Liver (tissue), 8 donors: ENCODE measurements at regions not wholly inside any gene's neighbourhood (a gene's known extent, or its start where the extent isn't known, plus 50 kb on each side); places are given as distances from the start of the nearest gene placed in this dataset.

Experiments
- DNase-seq: peaks from one replicate; pipeline ENCODE4 v3.0.0-alpha.2; 2017; ENCODE audit warnings: low spot score
- H3K27ac ChIP-seq, 2 donors: one replicate each; pipeline ENCODE4 v1.7.0; 2013; ENCODE audit warnings: inconsistent platforms in 2 of 2, low read length in 2 of 2, control low read depth in 1 of 2, low read depth in 1 of 2, mild to moderate bottlenecking in 1 of 2
- H3K27me3 ChIP-seq, 4 donors: one replicate each; pipeline versions ENCODE4 v1.6.1 to v1.7.0; 2013; ENCODE audit warnings: low read length in 3 of 4, inconsistent platforms in 1 of 4, mild to moderate bottlenecking in 1 of 4, moderate library complexity in 1 of 4; ENCODE audit not compliant: control insufficient read depth in 4 of 4, insufficient read depth in 4 of 4
- H3K36me3 ChIP-seq, 4 donors: one replicate each; pipeline versions ENCODE4 v1.6.1 to v1.7.0; 2013; ENCODE audit warnings: low read length in 3 of 4, mild to moderate bottlenecking in 3 of 4, low read depth in 1 of 4, moderate library complexity in 1 of 4; ENCODE audit not compliant: control insufficient read depth in 4 of 4, insufficient read depth in 3 of 4
- H3K4me1 ChIP-seq, 4 donors: one replicate each; pipeline versions ENCODE4 v1.6.1 to v1.7.0; 2013; ENCODE audit warnings: low read length in 3 of 4, mild to moderate bottlenecking in 3 of 4, moderate library complexity in 1 of 4; ENCODE audit not compliant: control insufficient read depth in 4 of 4, insufficient read depth in 4 of 4
- H3K4me3 ChIP-seq, 3 donors: one replicate each; pipeline versions ENCODE4 v1.6.1 to v1.7.0; 2013; ENCODE audit warnings: low read length in 3 of 3, control low read depth in 1 of 3, low read depth in 1 of 3, mild to moderate bottlenecking in 1 of 3
- H3K9ac ChIP-seq, 2 donors: one replicate each; pipeline ENCODE4 v1.7.0; 2013; ENCODE audit warnings: low read length in 2 of 2, mild to moderate bottlenecking in 2 of 2, moderate library complexity in 2 of 2, control low read depth in 1 of 2, low read depth in 1 of 2
- H3K9me3 ChIP-seq, 4 donors: one replicate each; pipeline versions ENCODE4 v1.6.1 to v1.7.0; 2013; ENCODE audit warnings: low read length in 3 of 4; ENCODE audit not compliant: control insufficient read depth in 4 of 4
- FOXA1 ChIP-seq: IDR thresholded peaks from 2 replicates; pipeline ENCODE4 v1.6.1; 2016; ENCODE audit warnings: antibody characterized with exemption
- GABPA ChIP-seq, 2 donors: IDR thresholded peaks in 1 of 2; conservative IDR thresholded peaks in 1 of 2; 2 replicates each; pipeline ENCODE4 v1.6.1; 2016; ENCODE audit warnings: antibody characterized with exemption in 2 of 2, mild to moderate bottlenecking in 1 of 2, moderate library complexity in 1 of 2
- HNF4A ChIP-seq, 2 donors: conservative IDR thresholded peaks; 2 replicates each; pipeline ENCODE4 v1.6.1; 2016; ENCODE audit warnings: antibody characterized with exemption in 2 of 2, mild to moderate bottlenecking in 2 of 2
- HNF4G ChIP-seq: IDR thresholded peaks from 2 replicates; pipeline ENCODE4 v1.6.1; 2016; ENCODE audit warnings: antibody characterized with exemption
- RAD21 ChIP-seq, 2 donors: IDR thresholded peaks; 2 replicates each; pipeline ENCODE4 v1.6.1; 2016; ENCODE audit warnings: antibody characterized with exemption in 2 of 2, mild to moderate bottlenecking in 2 of 2
- SP1 ChIP-seq: IDR thresholded peaks from 2 replicates; pipeline ENCODE4 v1.6.1; 2018; ENCODE audit warnings: antibody characterized with exemption, mild to moderate bottlenecking
- YY1 ChIP-seq: IDR thresholded peaks from 2 replicates; pipeline ENCODE4 v1.6.1; 2016; ENCODE audit warnings: antibody characterized with exemption, mild to moderate bottlenecking
- WGBS: extraction: QIAGEN DNeasy Blood & Tissue Kit; methylation state at CpG from one replicate; pipeline ENCODE4 v1.1.7; 2013; 5-methylcytosine and 5-hydroxymethylcytosine counted together
- TF ChIP-seq, protein P1 (sequence below): IDR thresholded peaks from 2 replicates; pipeline ENCODE4 v1.6.1; 2016; ENCODE audit warnings: antibody characterized with exemption
- TF ChIP-seq, protein P2 (sequence below): IDR thresholded peaks from 2 replicates; pipeline ENCODE4 v1.6.1; 2016; ENCODE audit warnings: antibody characterized with exemption, mild to moderate bottlenecking
- TF ChIP-seq, protein P3 (sequence below): fragments of 150-350 bp; IDR thresholded peaks from 2 replicates; pipeline ENCODE4 v1.5.1; 2017; ENCODE audit warnings: improper control_type of control experiment, low read depth, low read length; ENCODE audit not compliant: missing input control
- donor health status: healthy.
- donor health status: healthy.
- donor health status: healthy.
- donor health status: healthy.
- donor health status: healthy.

GRCh38 chr5:136689552-136689951 is 324.2 kb upstream of the TRPC7 start:
- TF ChIP-seq FOXA1 (no peak), SP1 (no peak), HNF4A (conservative IDR thresholded peaks at IDR 0.05) (no peak), HNF4G (no peak), RAD21 (IDR thresholded peaks at IDR 0.05) (no peak), GABPA (IDR thresholded peaks at IDR 0.05 in 1 of 2, conservative IDR thresholded peaks at IDR 0.05 in 1 of 2) (no peak), YY1 (no peak)
- TF ChIP-seq, protein P1, sequence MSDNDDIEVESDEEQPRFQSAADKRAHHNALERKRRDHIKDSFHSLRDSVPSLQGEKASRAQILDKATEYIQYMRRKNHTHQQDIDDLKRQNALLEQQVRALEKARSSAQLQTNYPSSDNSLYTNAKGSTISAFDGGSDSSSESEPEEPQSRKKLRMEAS = no peak
- TF ChIP-seq, protein P2, sequence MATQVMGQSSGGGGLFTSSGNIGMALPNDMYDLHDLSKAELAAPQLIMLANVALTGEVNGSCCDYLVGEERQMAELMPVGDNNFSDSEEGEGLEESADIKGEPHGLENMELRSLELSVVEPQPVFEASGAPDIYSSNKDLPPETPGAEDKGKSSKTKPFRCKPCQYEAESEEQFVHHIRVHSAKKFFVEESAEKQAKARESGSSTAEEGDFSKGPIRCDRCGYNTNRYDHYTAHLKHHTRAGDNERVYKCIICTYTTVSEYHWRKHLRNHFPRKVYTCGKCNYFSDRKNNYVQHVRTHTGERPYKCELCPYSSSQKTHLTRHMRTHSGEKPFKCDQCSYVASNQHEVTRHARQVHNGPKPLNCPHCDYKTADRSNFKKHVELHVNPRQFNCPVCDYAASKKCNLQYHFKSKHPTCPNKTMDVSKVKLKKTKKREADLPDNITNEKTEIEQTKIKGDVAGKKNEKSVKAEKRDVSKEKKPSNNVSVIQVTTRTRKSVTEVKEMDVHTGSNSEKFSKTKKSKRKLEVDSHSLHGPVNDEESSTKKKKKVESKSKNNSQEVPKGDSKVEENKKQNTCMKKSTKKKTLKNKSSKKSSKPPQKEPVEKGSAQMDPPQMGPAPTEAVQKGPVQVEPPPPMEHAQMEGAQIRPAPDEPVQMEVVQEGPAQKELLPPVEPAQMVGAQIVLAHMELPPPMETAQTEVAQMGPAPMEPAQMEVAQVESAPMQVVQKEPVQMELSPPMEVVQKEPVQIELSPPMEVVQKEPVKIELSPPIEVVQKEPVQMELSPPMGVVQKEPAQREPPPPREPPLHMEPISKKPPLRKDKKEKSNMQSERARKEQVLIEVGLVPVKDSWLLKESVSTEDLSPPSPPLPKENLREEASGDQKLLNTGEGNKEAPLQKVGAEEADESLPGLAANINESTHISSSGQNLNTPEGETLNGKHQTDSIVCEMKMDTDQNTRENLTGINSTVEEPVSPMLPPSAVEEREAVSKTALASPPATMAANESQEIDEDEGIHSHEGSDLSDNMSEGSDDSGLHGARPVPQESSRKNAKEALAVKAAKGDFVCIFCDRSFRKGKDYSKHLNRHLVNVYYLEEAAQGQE = no peak
- TF ChIP-seq, protein P3, sequence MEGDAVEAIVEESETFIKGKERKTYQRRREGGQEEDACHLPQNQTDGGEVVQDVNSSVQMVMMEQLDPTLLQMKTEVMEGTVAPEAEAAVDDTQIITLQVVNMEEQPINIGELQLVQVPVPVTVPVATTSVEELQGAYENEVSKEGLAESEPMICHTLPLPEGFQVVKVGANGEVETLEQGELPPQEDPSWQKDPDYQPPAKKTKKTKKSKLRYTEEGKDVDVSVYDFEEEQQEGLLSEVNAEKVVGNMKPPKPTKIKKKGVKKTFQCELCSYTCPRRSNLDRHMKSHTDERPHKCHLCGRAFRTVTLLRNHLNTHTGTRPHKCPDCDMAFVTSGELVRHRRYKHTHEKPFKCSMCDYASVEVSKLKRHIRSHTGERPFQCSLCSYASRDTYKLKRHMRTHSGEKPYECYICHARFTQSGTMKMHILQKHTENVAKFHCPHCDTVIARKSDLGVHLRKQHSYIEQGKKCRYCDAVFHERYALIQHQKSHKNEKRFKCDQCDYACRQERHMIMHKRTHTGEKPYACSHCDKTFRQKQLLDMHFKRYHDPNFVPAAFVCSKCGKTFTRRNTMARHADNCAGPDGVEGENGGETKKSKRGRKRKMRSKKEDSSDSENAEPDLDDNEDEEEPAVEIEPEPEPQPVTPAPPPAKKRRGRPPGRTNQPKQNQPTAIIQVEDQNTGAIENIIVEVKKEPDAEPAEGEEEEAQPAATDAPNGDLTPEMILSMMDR = no peak
- WGBS = 22% methylated on average over 2 of the region's 2 CpGs

DNA sequence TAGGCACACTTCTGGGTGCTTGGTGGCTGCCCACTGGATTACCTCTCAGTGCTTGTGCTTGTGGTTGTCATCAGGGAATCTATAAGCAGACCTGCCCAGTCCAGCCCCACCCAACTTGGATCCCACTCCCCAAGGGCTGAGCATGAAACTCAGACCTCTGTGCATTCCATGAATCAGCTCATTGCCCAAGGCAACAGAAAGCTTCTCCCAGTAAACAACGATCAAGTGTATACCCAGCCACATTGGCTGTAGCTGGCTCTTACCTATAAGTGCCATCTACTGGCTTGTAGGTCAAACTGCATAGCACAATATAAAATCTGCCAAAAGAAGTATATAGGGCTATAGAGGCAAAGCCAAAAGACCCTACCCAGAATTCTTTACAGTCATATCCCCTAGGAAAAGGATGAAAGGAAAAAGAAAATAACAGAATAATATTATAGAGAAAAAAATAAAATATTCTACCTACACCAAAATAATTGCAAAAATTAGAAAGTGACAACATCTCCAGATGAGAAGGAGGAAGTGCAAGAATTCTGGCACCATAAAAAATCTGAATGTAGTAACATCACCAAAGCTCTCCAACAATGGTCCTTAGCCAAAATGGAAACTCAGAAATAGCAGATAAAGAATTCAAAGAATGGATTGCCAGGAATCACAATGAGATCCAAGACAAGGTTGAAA is 321.0 kb upstream of the TRPC7 start:
- WGBS = 24% methylated on average over 1 of the region's 1 CpG
- DNase-seq = no peak
- H3K9ac ChIP-seq = no peak overlapping the region
- peaks cover 0 to 4% (median under 1%) of the 10 kb centered on the region in 4 donors for H3K9me3 ChIP-seq
- H3K36me3 ChIP-seq = no peaks in the 10 kb centered on the region
- TF ChIP-seq RAD21 (IDR thresholded peaks at IDR 0.05) (peak; percentile 51 to 58), HNF4G (no peak)
- TF ChIP-seq, protein P3 = peak; percentile 29
- H3K4me1 ChIP-seq = no peaks in the 10 kb centered on the region
- H3K4me3 ChIP-seq = no peak overlapping the region
- H3K27me3 ChIP-seq = no peaks in the 10 kb centered on the region
- no peak overlapping the region for H3K27ac ChIP-seq

More at GRCh38 chr5:136689552-136689951, 324.2 kb upstream of the TRPC7 start:
- H3K4me1 ChIP-seq = no peaks in the 10 kb centered on the region
- H3K9me3 ChIP-seq = peaks cover 0 to 4% (median under 1%) of the 10 kb centered on the region in 4 donors
- H3K4me3 ChIP-seq = no peak overlapping the region
- no peak overlapping the region for H3K9ac ChIP-seq
- H3K36me3 ChIP-seq = no peaks in the 10 kb centered on the region
- H3K27me3 ChIP-seq = no peaks in the 10 kb centered on the region
- H3K27ac ChIP-seq = no peak overlapping the region
- no peak for DNase-seq
